H1 (cell line): ENCODE measurements at regions not wholly inside any gene's neighbourhood (a gene's known extent, or its start where the extent isn't known, plus 50 kb on each side); places are given as distances from the start of the nearest gene placed in this dataset.

Experiments
- CHD7 ChIP-seq: fragments of 300-600 bp; sonication (generic); IDR thresholded peaks from 2 replicates; pipeline ENCODE4 v1.7.1; 2012; ENCODE audit warnings: low read length, moderate library complexity, mild to moderate bottlenecking, inconsistent platforms; ENCODE audit not compliant: insufficient replicate concordance
- GTF2F1 ChIP-seq: IDR thresholded peaks from 2 replicates; pipeline ENCODE4 v1.6.1; 2012; ENCODE audit warnings: low read depth, low read length, improper control_type of control experiment, borderline replicate concordance
- HDAC2 ChIP-seq, 2 experiments: fragments of 300-600 bp in 1 of 2; sonication (generic) in 1 of 2; IDR thresholded peaks; 2 replicates each; pipeline ENCODE4 v1.6.1; 2011 to 2012; ENCODE audit warnings: low read depth in 2 of 2, low read length in 2 of 2, mild to moderate bottlenecking in 2 of 2, moderate library complexity in 2 of 2, borderline replicate concordance in 1 of 2, inconsistent platforms in 1 of 2
- JUND ChIP-seq: IDR thresholded peaks from 2 replicates; pipeline ENCODE4 v1.6.1; 2011; ENCODE audit warnings: mild to moderate bottlenecking, improper control_type of control experiment, low read length
- KDM1A ChIP-seq: fragments of 200-600, 300-600 bp; sonication (generic); IDR thresholded peaks from 2 replicates; pipeline ENCODE4 v1.7.1; 2016; ENCODE audit warnings: mild to moderate bottlenecking, low read length, borderline replicate concordance
- MAFK ChIP-seq: IDR thresholded peaks from 2 replicates; pipeline ENCODE4 v1.6.1; 2012; ENCODE audit warnings: low read depth, mild to moderate bottlenecking, improper control_type of control experiment, low read length
- NANOG ChIP-seq: IDR thresholded peaks from 2 replicates; pipeline ENCODE4 v1.6.1; 2011; ENCODE audit warnings: low read length, low read depth, mild to moderate bottlenecking, inconsistent platforms; ENCODE audit not compliant: insufficient read depth, poor library complexity, severe bottlenecking
- POU5F1 ChIP-seq: IDR thresholded peaks from 2 replicates; pipeline ENCODE4 v1.6.1; 2011; ENCODE audit warnings: low read depth, mild to moderate bottlenecking, low read length, moderate library complexity
- RXRA ChIP-seq: IDR thresholded peaks from 2 replicates; pipeline ENCODE4 v1.6.1; 2011; ENCODE audit warnings: low read depth, mild to moderate bottlenecking, low read length, moderate library complexity; ENCODE audit not compliant: insufficient read depth
- SP1 ChIP-seq: IDR thresholded peaks from 2 replicates; pipeline ENCODE4 v1.6.1; 2011; ENCODE audit warnings: low read depth, low read length
- TF ChIP-seq, protein P1 (sequence below): IDR thresholded peaks from 2 replicates; pipeline ENCODE4 v1.6.1; 2011; ENCODE audit warnings: low read length, improper control_type of control experiment

DNA sequence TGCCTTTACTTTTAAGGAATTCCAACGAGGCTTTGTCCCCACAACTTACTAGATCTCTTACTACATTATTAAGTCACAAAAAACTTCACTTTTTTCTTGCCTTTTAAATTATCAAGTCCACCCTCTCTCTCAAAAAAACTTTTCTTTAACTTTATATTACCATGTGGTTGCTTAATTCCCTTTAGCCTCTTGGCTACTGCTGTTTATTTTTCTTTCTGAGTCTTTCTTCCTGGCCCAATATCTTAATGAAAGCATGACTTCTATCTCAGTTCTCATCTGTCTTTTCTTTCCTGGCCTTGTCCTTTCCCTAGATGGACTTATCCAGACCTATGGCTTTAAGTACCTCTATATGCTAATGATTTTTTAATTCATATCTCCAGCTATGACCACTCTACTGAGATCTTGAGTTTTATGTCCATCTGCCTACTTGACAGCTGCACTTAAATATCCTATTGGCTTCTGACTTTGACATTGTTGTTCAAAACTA, 710.5 kb downstream of the RFPL4B start (continued):
- TF ChIP-seq CHD7 (no peak), HDAC2 (IDR thresholded peaks at IDR 0.05; ENCODE audit: borderline replicate concordance in 1 of 2, low read depth in 2 of 2, low read length in 2 of 2) (no peak), KDM1A (no peak), NANOG (no peak), RXRA (no peak), SP1 (no peak), GTF2F1 (no peak), POU5F1 (no peak), JUND (no peak), MAFK (no peak)
- TF ChIP-seq, protein P1, sequence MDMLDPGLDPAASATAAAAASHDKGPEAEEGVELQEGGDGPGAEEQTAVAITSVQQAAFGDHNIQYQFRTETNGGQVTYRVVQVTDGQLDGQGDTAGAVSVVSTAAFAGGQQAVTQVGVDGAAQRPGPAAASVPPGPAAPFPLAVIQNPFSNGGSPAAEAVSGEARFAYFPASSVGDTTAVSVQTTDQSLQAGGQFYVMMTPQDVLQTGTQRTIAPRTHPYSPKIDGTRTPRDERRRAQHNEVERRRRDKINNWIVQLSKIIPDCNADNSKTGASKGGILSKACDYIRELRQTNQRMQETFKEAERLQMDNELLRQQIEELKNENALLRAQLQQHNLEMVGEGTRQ: no peak
